Activated CD8-positive, alpha-beta memory T cell treated with anti-CD3 and anti-CD28 coated beads, Interleukin-2, amount 50 U/mL, for 1 hour (primary cell): ENCODE measurements at regions not wholly inside any gene's neighbourhood (a gene's known extent, or its start where the extent isn't known, plus 50 kb on each side); places are given as distances from the start of the nearest gene placed in this dataset.

Experiments
- DNase-seq: peaks from one replicate; pipeline ENCODE4 v3.0.0-alpha.2; 2020; ENCODE audit errors: extremely low read depth

- no peak for DNase-seq
Observed at GRCh38 chr4:18570370-18570769, 548.8 kb upstream of the LCORL start.

- no peak for DNase-seq
Observed at GRCh38 chr4:18568600-18568999, 547.0 kb upstream of the LCORL start.

GRCh38 chr4:18566970-18567799, 545.6 kb upstream of the LCORL start:
- DNase-seq = no peak

GRCh38 chr4:18559492-18559891, 537.9 kb upstream of the LCORL start:
- DNase-seq = no peak

GRCh38 chr4:18556402-18556801, 534.8 kb upstream of the LCORL start:
- no peak for DNase-seq

GRCh38 chr4:18540349-18540748, 518.8 kb upstream of the LCORL start:
- DNase-seq = no peak

GRCh38 chr4:18538121-18538520, 516.6 kb upstream of the LCORL start:
- no peak for DNase-seq

GRCh38 chr4:18536428-18536827, 514.9 kb upstream of the LCORL start:
- DNase-seq = no peak

GRCh38 chr4:18535948-18536347, 514.4 kb upstream of the LCORL start:
- no peak for DNase-seq

- no peak for DNase-seq
Observed at GRCh38 chr4:18533262-18533775, 511.8 kb upstream of the LCORL start.

GRCh38 chr4:18531731-18532130, 510.2 kb upstream of the LCORL start:
- no peak for DNase-seq

- DNase-seq = no peak
Observed at GRCh38 chr4:18529482-18529881, 507.9 kb upstream of the LCORL start.

GRCh38 chr4:18524667-18525066, 503.1 kb upstream of the LCORL start:
- DNase-seq = no peak

GRCh38 chr4:18518098-18518497, 496.5 kb upstream of the LCORL start:
- no peak for DNase-seq

- no peak for DNase-seq
Observed at GRCh38 chr4:18513861-18514260, 492.3 kb upstream of the LCORL start.

GRCh38 chr4:18512718-18513117, 491.2 kb upstream of the LCORL start:
- DNase-seq = no peak

- DNase-seq = no peak
Observed at GRCh38 chr4:18511727-18512126, 490.2 kb upstream of the LCORL start.

GRCh38 chr4:18508786-18509185, 487.2 kb upstream of the LCORL start:
- DNase-seq = no peak

GRCh38 chr4:18480928-18481327, 459.4 kb upstream of the LCORL start:
- no peak for DNase-seq

- no peak for DNase-seq
Observed at GRCh38 chr4:18480342-18480741, 458.8 kb upstream of the LCORL start.

- no peak for DNase-seq
Observed at GRCh38 chr4:18479825-18480224, 458.3 kb upstream of the LCORL start.

GRCh38 chr4:18463987-18464559, 442.5 kb upstream of the LCORL start:
- DNase-seq = no peak

- DNase-seq = no peak
Observed at GRCh38 chr4:18458465-18458864, 436.9 kb upstream of the LCORL start.
